ENCODE measurements at regions not wholly inside any gene's neighbourhood (a gene's known extent, or its start where the extent isn't known, plus 50 kb on each side); places are given as distances from the start of the nearest gene placed in this dataset.
A peak's percentile ranks its signal among the peaks of the same experiment; 100 is the strongest.

DNA sequence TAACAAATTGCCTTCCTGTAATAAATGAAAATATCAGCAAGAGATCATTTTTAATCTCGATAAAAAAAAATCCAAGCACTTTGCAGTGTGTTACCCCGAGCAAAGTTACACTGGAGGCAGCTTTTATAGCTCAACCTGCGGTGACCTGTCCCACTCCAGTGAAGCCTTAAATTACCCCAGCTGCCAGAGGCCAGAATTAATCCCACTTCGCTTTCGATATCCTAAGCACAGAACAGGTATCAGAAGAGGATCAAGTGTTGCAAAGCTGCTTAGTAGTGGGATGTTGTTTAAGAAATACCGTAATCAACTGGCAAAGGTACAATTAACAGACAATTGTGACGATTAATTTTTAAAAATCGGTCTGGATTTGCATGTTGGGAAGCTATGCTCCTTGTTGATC is 314.0 kb downstream of the AGTPBP1 start:
- no peak for DNase-seq

DNA sequence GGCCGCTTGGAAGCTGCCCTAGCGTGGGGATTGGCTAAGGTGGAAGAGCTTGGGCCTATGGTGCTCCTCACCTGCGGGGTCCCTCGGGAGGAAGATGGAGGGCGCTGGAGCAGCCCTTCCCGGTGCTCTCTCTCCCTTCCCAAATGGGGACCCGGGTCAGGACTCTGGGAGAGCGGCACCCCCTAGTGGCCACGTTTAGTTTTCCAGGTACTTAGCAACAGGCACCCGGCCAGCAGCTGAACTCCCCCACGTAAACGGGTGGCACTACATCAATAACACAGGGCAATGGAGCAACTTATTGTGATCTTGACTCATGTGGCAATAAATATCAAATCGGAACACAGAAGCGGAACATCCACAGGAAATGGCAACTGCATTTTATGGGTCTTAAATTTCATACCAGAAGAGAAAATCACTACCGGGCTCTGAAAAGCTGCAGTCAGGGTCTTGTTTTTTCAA is 316.6 kb downstream of the AGTPBP1 start:
- peak; percentile 65 to 88 for DNase-seq

DNA sequence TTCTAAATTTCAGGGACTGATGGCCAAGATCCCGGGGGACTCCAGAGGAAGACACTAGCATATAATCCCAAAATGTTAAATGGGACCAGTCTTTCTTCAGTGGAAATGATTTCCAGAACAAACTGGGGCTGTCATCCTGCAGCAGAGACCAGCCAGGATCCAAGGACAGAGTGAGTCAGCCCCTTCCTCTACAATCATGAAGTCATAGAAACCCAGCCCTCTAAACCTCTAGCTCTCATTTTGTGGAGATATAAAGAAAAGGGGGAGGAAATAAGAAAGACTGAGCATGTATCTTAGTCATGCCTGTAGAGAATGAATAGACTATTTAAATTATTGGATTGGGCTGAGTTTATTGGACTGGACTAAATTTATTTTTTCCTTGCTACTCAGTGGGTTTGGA is 318.3 kb downstream of the AGTPBP1 start:
- DNase-seq = no peak

DNA sequence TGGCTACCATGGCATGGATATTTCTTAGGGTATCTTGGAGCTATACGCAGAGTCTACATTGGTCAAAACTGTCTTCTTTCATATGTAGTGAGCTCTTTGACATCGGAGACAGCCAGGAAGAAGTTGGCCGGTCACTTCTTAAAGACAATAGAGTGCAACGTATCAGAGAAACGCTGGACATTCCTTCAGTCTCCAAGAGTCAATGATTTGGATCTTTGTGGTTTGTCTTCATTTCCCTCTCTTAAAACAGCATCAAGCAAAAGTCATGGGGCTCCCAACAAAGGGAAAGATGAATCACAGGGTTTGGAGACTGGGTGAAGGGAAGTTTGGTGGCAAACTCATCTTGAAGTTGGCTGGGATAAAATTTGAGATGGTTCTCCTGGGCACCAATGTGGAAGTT is 320.1 kb downstream of the AGTPBP1 start:
- no peak for DNase-seq

DNA sequence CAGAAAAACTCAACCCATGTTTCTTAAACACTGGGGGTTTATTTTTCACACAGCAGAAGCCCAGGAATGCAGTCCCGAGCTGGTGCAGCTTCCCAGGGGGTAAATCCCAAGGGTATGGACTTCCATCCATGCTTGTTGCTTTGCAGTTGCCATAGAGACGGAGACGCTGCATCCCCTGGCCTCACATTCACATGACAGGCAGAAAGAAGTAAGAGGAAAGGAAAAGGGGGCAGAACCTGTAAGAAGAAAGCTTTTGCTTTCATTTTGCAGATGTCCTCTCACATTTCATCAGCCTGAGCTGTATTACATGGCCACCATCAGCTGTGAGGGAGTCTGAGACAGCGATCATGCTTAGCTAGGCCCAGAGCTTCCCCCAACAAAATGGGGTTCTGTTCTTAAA is 321.0 kb downstream of the AGTPBP1 start:
- DNase-seq = no peak

DNA sequence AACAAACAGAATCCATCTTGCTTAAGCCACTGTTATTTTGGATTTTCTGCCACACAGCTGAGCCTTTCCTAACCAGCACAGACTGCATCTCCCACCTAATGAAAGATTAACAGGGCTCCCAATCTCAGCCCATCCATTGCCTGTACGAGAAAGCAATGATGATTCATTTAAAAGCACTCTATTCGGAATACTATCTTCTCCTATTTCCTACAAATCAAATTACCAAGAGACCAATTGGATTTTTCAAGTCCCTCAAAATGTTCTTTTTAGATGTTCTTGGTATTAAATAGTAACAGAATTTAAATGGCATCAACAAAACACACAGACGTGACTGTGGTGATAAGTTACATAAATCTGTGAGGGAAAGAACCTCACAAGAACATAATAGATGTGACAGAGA is 324.1 kb downstream of the AGTPBP1 start:
- no peak for DNase-seq

DNA sequence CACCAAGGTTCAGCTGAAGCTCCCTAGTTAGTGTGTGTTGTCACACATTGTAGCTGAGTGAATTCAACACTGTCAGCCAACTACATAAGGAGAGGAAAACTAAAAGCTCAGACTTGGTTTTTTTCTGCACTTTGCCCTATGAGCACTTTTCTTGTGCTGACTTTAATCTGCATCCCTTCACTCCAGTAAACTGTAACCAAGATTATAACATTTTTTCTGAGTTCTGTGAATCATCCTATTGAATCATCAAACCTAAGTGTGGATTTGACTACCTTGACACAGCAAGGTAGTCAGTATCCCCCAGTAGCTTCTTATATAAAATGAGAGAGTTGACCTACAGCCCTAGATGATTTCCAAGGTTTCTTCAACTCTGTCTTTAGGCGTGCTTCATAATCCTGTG is 325.0 kb downstream of the AGTPBP1 start:
- DNase-seq = no peak

DNA sequence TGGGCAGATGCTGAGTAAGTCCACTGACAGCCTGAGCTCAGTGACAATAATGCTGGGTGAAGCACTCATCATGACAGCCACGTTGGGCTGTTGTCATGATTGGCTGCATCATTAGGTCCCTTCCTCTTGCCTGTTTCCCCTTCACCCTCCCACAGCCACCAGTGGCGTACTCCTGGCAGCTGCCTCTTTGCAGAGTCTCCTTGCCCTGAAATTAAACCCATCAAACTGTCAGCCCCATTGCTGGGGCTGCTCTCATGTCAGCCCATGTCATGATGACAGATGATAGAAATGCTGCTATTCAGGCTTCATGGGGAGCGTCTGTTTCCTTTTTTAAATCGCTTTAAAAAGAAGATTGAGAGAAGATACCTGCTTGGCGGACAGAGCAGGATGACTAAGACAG is 327.4 kb downstream of the AGTPBP1 start:
- no peak for DNase-seq

DNA sequence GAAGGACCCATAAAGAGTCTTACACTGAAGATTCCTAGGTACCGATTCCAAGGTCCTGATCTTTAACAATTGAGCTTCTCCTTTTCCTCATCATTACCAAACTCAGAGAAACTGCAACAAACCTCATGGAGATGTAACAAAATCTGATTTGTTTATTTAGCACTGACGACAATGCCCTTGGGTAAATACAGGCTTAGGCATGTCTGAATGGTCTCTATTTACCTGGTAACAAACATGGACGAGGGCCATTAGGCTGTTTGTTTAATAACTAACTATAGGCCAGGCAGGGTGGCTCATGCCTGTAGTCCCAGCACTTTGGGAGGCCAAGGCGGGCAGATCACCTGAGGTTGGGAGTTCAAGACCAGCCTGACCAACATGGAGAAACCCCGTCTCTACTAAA is 333.3 kb downstream of the AGTPBP1 start:
- no peak for DNase-seq

DNA sequence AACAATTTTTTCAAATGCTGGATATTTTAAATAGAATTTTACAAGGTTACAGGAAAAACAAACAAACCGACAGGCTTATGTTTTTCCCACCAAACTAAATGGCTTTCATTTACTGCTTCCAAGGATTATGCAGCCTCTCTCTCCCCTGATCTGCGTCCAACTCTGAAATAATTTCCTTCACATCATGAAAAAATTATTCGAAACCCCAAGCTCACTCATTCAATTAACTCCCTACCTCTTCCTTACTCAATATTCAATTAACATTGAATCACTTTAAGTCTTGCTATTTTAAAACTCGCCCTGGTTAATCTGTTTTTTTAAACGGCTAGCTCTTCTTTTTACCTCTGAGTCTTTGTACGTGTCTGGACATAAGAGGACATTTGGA is 336.2 kb downstream of the AGTPBP1 start:
- DNase-seq = no peak

DNA sequence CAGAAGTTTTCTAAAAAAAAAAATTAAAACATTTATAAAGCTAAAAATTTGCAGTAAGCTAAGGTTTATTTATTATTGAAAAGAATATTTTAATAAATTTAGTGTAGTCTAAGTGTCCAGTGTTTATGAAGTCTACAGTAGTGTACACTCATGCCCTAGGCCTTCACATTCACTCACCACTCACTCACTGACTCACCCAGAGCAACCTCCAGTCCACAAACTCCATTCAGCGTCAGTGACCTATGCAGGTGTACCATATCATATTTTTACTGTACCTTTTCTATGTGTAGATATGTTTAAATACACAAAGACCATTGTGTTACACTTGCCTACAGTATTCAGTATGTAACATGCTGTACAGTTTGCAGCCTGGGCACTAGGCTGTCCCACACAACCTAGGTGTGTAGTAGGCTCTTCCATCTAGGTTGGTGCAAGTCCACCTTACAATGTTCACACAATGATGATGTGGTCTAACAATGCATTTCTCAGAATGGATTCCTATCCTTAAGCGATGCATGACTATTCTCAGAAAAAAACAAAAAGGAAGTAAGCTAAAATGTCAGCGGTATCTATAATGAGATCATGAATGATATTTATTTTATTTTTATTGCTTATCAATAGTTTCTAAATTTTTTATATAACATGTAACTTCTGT is 336.7 kb downstream of the AGTPBP1 start:
- DNase-seq = no peak

DNA sequence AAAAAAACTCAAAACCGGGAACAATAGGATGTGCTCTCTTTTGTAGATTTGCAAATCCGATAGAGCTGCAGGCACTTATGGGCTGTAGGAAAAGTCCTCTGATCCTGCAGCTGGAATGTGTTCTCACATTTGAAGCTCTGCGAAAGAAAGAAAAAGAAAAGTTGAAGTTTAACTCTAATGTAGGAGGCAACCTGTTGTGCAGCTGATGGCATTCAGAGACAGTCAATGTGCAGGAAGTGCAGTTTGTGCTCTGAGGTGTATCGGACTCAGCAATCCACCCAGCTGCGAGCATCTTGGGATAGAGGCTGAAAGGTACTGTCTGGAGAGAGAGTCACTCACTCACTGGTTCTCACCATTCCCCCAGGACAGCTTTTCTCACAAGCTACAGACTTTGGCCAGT is 339.2 kb downstream of the AGTPBP1 start:
- DNase-seq = no peak

DNA sequence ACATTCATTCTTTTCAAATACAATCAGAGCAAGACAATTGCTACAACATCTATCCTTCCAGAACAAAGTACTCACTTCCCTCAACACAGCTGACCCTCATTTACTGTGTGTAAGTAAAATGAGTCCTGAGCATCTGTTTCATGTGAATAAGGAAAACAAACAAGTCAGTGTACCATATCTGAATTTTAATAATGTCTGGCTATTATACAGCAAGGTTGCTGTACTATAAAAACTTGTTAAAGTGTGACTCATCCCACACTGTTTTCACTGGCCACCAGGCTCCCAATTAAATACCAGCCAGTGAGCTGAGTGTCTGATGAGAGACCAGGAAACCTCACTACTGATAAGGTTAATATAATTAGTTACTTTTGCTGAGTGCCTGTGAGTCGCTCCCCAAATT is 339.8 kb downstream of the AGTPBP1 start:
- no peak for DNase-seq

DNA sequence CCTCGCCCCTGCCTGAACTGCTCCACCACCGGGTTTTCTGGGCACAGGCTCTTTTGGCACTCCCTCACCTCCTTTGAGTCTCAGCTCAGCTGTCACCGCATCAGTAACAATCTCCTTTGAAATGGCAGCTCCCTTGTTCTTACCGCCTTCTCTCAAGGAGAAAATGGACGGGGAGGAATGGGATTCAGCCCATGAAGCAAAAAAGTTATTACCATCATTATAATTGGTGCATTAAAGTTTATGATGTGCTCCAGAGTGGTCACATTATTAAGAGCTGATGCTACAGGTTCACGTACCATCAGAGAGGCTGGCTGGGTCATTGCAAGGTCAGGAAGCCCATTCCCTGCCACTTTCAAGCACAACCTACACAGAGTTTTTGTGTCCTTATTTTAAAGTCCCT is 344.7 kb downstream of the AGTPBP1 start:
- no peak for DNase-seq

DNA sequence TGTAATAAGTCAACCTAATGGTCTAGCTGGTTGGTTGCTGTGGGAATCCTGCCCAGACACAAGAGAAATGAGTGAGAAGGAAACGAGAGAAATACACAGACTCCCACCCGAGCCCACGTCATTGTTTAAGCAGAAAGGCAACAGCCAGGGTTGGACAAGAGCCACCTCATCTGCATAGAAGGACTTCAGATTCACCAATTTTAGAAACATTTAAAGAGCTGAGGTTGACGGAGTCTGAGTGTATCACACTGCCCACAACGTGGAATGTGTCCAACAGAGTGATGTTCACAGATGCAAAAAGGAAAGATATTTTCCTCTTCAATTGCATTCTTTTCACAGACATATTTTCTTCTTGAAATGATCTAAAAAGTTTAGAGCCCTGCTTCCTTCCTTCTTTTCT is 349.5 kb downstream of the AGTPBP1 start:
- DNase-seq = no peak

DNA sequence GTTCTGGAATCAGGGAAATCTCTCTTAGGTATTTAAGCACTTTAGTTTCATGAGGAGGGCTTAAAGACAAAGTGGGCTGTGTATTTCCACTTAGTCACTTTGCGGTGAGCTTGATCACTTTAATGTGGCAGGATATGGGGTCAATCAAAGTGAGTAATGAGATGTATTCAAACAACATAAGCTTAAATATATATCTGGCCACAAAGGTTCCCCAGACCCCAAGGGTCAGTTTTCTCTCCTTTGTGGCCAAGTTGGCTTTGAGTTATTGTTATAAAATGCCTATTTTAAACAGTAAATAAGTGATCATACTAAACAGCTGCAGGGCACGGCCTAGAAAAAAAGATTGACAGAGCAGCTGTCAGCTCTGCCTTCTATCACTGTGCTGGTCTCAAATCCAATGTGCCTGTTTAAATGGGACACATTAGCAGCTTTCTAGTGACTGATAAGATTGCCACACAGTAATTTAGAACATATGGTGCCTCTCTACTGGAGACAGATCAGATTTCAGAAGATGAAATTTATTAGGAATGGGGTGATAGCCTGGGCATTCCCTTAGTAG is 363.9 kb downstream of the AGTPBP1 start:
- no peak for DNase-seq

DNA sequence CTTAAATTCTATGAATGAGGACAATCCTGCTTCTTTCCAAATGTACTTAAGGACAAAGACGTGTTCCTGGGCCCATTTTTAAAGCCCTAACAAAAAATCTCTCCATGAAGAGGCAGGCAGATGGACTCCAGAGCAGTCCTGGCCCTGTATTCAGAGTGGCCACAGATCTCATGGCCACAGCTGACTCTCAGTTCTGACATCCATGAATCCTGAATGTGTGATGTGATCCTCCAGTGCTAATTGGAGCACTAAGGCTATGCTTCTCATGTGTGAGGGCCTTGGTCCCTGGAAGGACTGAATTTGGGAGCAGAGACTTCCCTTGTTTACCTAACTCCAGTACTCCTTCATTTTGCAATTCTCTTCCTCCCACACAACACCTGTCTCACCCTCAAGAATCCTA is 373.0 kb downstream of the AGTPBP1 start:
- no peak for DNase-seq

DNA sequence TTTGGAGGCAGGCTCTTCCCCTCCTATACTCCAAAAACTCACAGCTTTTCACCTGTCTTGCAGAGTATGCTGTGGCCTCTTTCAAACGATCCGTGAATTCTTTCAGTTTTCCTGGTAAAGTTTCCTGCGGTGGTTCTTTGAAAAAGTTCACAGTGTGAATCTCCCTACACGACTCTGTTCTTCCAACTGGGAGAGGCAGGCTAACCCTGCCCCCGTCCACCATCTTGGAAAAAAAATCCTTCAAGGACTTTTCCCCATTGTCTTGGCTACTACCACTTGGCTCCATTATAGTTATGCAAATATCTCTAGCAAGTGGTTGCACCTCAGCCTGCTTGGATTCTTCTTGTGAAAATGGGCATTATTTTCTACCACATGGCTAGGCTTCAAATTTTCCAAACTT is 382.6 kb downstream of the AGTPBP1 start:
- no peak for DNase-seq

DNA sequence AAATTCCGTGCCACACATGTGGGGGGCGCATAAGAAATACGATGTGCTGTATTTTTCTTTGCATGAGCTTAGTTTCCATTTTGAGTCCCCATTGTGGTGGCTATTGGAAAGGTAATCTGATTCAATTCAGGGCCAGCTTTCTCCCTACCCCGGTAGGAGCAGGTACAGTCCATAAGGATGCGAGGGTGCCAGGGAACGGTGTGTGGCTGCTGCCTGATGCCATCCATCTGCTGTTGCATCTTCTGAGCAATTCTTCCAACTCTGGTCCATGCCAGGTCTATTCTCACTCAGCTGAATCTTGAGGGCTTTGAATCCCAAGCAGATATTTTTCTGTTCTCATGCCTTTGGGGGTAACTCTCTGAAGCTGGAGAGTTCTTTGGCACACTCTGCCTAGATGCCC is 392.7 kb downstream of the AGTPBP1 start:
- DNase-seq = no peak

DNA sequence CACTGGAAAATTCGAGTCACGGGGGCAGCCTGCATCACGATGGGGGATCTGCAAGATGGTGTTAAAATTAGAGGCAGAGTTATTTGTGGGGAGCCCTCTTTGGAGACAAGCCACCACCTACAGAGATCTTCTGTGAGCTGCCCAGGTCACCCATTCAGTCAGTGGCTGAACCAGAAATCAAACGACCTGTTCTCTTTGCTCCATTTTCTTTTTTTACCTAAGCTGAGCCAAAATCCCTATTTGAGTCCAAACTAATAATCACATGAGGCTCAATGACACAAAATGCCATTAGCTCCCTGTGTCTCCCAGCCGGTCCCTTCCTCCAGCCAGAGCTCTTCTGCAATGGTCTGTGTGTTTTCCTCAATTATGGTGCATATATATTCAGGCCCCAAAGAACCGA is 394.2 kb downstream of the AGTPBP1 start:
- DNase-seq = no peak

DNA sequence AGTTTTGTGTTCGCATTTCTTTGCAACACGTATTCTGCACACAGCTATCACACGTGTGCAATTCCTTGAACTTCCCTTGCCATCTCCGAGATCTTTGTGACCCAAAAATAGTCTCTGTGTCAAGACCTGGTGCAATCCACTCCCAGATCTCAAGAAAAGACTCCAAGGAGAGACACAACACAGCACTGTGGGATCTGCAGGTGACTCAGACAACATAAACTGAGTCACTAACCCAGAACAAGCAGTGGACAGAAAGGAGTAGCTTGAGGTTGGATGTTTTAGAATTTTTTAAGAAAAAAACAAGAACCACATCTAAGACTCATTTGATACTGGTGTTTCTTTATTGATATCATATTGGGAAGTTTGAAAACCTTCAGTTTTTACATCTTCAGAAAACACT is 396.9 kb downstream of the AGTPBP1 start:
- DNase-seq = no peak

DNA sequence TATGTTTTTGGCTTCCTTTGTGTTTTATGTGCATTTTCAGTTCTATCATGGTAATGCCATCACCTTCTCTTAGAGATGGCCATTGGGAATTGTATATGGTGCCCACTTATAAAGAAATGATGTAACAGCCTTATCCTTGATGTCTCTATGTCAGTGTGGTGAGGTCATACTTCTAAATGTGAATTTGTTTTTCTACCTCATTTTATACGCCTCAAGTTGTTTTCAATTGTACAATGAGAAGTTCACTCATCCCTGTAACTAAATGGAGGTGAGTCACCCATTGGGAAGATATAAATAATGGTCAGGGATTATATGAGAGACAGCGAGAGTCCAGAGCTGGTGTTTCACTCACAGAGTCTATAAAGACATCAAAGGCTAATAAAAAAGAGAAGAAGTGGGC is 402.4 kb downstream of the AGTPBP1 start:
- no peak for DNase-seq

DNA sequence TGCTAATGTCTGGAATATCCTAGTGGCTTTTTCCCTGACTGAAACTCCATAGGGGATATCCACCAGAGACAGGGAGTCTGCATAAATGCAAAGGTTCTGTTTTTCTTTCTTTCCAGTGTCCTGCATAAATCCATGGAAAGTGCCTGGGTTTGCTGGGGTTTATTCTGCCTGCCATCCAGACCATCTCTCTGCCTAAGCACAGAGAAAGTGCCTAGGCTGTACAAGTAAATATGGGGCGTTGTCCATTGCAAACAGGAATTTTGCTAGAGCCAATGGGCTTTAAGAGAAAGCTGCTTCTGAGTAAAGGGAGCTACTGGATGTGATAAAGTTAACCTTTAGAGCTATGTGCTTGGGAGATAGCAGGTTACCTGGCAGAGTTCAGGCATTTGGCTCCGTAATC is 407.5 kb downstream of the AGTPBP1 start:
- no peak for DNase-seq

DNA sequence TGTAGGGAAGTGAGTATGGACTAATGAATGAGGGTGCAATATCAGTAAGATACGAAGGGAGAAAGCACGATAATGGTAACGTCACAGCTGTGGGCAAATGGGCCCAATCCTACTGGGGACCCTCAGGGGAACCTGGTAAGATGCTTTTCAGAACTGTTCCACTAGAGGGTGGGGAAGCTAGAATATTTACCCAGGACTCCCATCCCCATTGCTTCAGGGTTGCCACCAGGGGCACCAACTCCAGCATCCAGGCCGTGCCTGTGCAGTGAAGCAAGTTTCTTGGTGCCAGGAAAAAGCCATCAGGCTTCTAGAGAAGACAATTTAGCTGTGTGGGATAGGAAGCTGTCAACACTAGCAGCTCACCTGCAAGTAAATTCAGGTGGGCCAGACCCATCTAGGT is 409.3 kb downstream of the AGTPBP1 start:
- peak in 1 of 2 experiments; percentile 16 for DNase-seq

DNA sequence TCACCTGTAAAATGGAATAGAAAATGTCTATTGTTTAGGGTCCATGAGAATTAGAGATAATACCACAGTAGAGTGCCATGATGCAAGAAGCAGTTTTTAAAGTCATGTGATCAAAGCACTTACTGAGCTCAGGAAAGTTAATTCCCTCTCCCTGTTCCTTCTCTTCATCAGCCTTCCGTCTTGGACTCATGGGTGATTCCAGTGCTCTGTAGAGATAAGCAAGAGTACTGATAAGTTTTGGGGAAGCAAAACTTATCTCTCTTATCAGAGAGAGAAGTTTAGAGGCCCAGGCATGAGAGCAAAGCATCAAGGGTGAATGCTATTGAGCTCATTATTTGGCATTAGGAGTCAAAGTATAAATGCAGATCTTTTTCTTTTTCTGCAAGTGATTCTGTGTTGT is 410.1 kb downstream of the AGTPBP1 start:
- no peak for DNase-seq

Measured in NCI-H526 (cell line).